GM19463 (cell line): ENCODE measurements at regions not wholly inside any gene's neighbourhood (a gene's known extent, or its start where the extent isn't known, plus 50 kb on each side); places are given as distances from the start of the nearest gene placed in this dataset.

Experiments used
- ATAC-seq: cut with Tn5 transposase; IDR thresholded peaks from one replicate; pipeline ENCODE4 v1.9.1; 2021; ENCODE audit warnings: mild to moderate bottlenecking, moderate library complexity; ENCODE audit not compliant: unreplicated experiment

DNA sequence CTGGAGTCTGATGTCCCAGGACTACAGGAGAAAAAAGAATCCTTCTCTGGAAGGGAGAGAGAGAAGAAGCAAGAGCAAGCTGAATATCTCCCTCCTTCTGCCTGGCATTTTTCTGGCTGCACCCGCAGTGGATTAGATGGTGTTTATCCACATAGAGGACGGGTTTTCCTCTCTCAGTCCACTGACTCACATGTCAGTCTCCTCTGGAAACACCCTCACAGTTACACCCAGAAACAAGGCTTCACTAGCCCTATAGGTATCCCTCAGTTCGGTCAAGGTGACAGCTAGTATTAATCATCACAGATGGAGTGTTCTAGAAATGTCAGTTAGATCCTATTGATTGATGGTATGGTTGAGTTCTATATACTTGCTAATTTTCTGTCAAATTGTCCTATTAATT lies 87.9 kb downstream of the RHOU start:
- ATAC-seq, result no peak

- ATAC-seq, result no peak
Observed at GRCh38 chr1:228824366-228824765, 89.1 kb downstream of the RHOU start.

DNA sequence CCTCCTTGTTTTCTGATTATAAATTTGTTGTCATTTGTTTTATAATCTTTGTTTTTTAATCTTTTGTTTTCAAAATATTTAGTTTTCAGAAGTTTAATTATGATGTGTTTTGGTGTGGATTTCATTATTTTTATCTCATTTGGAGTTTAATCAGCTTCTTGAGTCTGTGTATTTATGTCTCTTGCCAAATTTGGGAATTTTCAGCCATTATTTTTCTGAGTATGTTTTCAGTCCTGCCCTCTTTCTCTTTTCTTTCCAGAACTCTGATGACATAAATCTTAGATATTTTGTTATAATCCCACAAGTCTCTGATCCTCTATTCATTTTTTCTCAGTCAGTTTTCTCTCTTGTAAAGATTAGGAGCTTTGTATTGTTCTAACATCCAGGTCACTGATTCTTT lies 89.8 kb downstream of the RHOU start:
- no peak for ATAC-seq

GRCh38 chr1:228825840-228826484 lies 90.7 kb downstream of the RHOU start:
- peak; percentile 73 for ATAC-seq

GRCh38 chr1:228827019-228827418 lies 91.7 kb downstream of the RHOU start:
- no peak for ATAC-seq

DNA sequence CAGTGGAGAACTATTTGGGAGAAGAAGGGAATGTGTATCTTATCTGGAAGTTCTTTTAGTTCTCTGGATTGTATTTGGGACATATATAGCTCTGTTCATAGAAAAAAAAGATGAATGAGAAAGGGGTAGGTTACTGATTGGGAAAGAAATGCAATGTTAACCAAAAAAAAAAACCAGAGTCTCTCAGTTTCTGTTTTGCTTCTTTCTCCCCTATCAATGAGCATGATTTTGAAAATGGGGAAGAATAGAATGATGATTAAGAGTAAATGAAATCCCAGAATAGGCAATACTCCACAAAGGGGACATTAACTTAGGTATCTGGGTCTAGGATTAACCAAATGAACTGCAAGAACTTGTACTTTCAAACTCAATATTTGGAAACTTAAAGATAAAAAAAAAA lies 92.9 kb downstream of the RHOU start:
- no peak for ATAC-seq

GRCh38 chr1:228830185-228830953 lies 95.1 kb downstream of the RHOU start:
- ATAC-seq, result no peak

- peak; percentile 87 for ATAC-seq
Observed at GRCh38 chr1:228830954-228831481, 95.7 kb downstream of the RHOU start.

DNA sequence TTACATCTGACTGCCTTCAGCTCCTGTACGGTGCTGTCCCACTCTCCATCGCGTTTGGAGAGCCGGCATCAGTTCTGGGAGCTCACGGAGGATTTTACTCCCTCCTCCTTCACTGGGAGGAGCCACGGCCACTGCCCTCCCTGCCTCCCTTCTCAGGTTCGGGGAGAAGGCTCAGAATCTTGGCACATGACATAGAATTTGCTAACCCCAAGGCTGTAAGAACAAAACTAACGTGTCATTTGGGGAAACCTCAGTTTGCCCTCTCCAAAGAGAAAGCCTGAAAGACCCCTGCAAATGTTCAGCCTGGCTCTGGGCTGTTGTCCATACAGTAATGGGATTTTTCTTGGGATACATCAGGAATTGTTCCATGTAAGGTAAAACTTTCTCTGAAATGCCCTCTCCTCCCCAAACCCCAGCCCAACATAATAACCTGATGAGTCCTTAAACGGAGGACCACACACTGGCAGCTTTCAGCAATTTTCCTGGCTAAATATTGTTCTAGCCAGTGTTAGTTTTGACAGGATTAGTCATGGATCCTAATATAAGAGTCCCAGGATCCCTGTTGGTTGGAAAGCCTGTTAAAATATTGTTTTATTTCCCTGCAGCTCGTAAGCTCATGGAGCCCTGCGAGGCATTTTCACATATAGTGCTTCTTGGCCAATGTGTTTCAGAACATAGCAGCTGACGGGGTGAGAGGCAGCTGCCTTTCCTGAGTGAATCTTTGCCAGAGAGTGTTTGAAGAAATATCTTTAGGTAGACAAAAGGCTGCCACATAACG lies 98.8 kb downstream of the RHOU start:
- no peak for ATAC-seq

GRCh38 chr1:228835456-228835855 lies 100.2 kb downstream of the RHOU start:
- no peak for ATAC-seq

DNA sequence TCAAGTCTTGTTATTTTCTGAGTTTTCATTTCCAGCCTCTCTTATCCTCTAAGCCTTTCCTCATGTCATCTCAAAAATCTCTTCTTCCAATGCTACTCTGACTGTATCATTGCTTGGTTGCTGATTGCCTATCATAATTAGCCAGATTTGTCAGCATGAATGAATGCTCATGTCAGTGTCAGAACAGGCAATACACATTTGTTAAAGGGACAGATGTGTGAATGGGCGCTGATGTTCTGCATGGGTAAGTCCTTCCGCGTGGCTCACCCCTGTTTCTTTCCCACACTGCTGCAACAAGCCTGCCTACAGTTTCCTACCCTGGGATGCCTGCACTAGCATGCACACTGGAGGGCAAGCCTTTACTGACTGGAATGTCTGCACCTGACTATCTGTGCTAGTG lies 100.6 kb downstream of the RHOU start:
- no peak for ATAC-seq

GRCh38 chr1:228836427-228836826 lies 101.1 kb downstream of the RHOU start:
- ATAC-seq, result no peak

GRCh38 chr1:228837032-228837431 lies 101.8 kb downstream of the RHOU start:
- no peak for ATAC-seq

- peak; percentile 80 for ATAC-seq
Observed at GRCh38 chr1:228837817-228838716, 102.8 kb downstream of the RHOU start.

DNA sequence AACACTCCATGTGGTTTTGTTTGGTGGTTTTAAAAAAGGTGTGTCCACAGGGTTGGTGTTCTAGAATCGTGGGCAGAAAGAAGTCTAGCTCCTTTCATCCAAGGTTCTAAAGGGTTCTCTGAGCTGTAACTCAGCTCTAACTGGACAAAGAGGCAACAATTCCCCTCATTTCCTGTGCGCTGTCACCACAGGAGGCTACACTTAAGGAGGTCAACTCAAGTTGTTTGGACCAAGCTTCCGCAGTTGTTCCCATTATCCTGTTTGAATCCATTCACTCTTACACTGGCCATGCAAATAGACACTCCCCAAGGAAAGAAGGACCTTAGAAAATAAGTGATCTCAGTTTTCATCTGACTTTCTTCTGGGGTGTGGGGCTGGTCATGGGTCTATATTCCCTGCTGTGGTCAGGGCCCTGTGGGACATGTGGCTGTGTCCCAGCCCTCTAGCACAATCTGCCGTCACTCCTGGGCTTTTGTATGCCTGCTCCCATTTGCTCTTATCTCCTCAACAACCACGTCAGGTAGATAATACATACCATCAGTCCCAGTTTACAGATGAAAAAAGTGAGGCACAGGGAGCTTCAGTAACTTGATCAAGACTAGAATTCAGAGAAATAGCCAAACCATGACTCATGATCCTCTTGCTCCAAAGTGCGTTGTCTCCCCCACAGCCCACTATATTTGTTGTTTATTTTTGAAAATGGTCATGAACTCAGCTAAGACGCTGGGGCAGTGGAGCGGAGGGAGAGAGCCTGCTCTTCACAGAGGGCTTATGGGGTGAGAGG lies 103.6 kb downstream of the RHOU start:
- ATAC-seq, result no peak

DNA sequence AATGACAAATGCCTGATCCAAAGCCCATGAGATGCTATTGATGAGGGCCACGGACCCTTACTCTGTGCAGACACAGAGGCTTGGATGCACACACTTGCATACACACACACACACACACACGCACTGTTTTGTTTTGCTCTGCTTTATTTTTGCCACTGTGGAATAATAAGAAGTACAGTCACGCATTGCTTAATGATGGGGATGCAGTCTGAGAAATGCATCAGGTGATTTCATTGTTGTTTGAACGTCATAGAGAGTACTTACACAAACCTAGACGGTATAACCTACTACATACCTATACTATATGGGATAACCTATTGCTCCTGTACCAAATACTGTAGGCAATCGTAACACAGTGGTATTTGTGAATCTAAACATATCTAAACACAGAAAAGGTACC lies 104.4 kb downstream of the RHOU start:
- ATAC-seq, result no peak

- no peak for ATAC-seq
Observed at GRCh38 chr1:228841632-228842031, 106.4 kb downstream of the RHOU start.

- peak; percentile 46 for ATAC-seq
Observed at GRCh38 chr1:228842094-228842775, 107.0 kb downstream of the RHOU start.

GRCh38 chr1:228845101-228845500 lies 109.8 kb downstream of the RHOU start:
- no peak for ATAC-seq
